Activated T-cell treated with anti-CD3 and anti-CD28 coated beads for 1 hour (primary cell): ENCODE measurements at regions not wholly inside any gene's neighbourhood (a gene's known extent, or its start where the extent isn't known, plus 50 kb on each side); places are given as distances from the start of the nearest gene placed in this dataset.

Experiments
- DNase-seq: peaks from one replicate; pipeline ENCODE4 v3.0.0-alpha.2; 2020; ENCODE audit warnings: low read depth

- no peak for DNase-seq
Observed at GRCh38 chrX:51437521-51437920, 58.9 kb downstream of the NUDT11 start.

- no peak for DNase-seq
Observed at GRCh38 chrX:51435101-51435500, 61.3 kb downstream of the NUDT11 start.

GRCh38 chrX:51421972-51422597, 74.3 kb downstream of the NUDT11 start:
- no peak for DNase-seq

- DNase-seq, result peak; percentile 0
Observed at GRCh38 chrX:51420610-51421009, 75.8 kb downstream of the NUDT11 start.

GRCh38 chrX:51408462-51408861, 75.8 kb downstream of the NUDT10 start:
- DNase-seq, result no peak

GRCh38 chrX:51407520-51408409, 75.1 kb downstream of the NUDT10 start:
- no peak for DNase-seq

GRCh38 chrX:51406688-51407519, 74.3 kb downstream of the NUDT10 start:
- no peak for DNase-seq

- DNase-seq, result no peak
Observed at GRCh38 chrX:51404445-51404844, 71.8 kb downstream of the NUDT10 start.

GRCh38 chrX:51395810-51396728, 63.4 kb downstream of the NUDT10 start:
- DNase-seq, result peak; percentile 26

GRCh38 chrX:51395480-51395809, 62.8 kb downstream of the NUDT10 start:
- DNase-seq, result no peak
